Vagina (tissue), 2 donors: ENCODE measurements at regions not wholly inside any gene's neighbourhood (a gene's known extent, or its start where the extent isn't known, plus 50 kb on each side); places are given as distances from the start of the nearest gene placed in this dataset.

Source experiments
- DNase-seq, 2 donors: peaks; one replicate each; pipeline ENCODE4 v3.0.0-alpha.2; 2017; ENCODE audit errors: extremely low spot score in 2 of 2
- H3K27ac ChIP-seq: fragments of 200-600 bp; sonication (generic); one replicate; pipeline ENCODE4 v1.5.1; 2019
- H3K27me3 ChIP-seq: fragments of 200-600 bp; sonication (generic); one replicate; pipeline ENCODE4 v1.5.1; 2019
- H3K36me3 ChIP-seq, 2 donors: fragments of 200-600 bp; sonication (generic); one replicate each; pipeline ENCODE4 v1.5.1; 2017 to 2019
- H3K4me1 ChIP-seq: fragments of 200-600 bp; sonication (generic); one replicate; pipeline ENCODE4 v1.5.1; 2019
- H3K4me3 ChIP-seq, 2 donors: fragments of 200-600 bp; sonication (generic); 1 replicate in 1 of 2; 2 replicates in 1 of 2; pipeline ENCODE4 v1.5.1; 2016 to 2019
- H3K9me3 ChIP-seq: fragments of 200-600 bp; sonication (generic); one replicate; pipeline ENCODE4 v1.5.1; 2019
- POLR2A ChIP-seq, 2 donors: fragments of 450-650 bp; IDR thresholded peaks; one replicate each; pipeline ENCODE4 v1.6.1; 2017; ENCODE audit warnings: antibody characterized with exemption in 2 of 2, mild to moderate bottlenecking in 2 of 2, moderate library complexity in 2 of 2
- POLR2AphosphoS5 ChIP-seq, 2 donors: sonication (generic); formaldehyde crosslinking; IDR thresholded peaks; one replicate each; pipeline ENCODE4 v1.9.0; 2017; ENCODE audit warnings: antibody characterized with exemption in 2 of 2, mild to moderate bottlenecking in 2 of 2, low read depth in 1 of 2; ENCODE audit not compliant: insufficient read depth in 1 of 2
- intact Hi-C: fragments of 100-400 bp; cut with DNase I; formaldehyde crosslinking; loops from one replicate; pipeline ENCODE4 v1.15.1; 2023
- TF ChIP-seq, protein P1 (sequence below), 3 experiments: fragments of 450-650 bp in 2 of 3; fragments of 200-600 bp in 1 of 3; sonication (generic) in 1 of 3; IDR thresholded peaks; one replicate each; pipeline ENCODE4 v1.5.1; 2017 to 2019; ENCODE audit warnings: antibody characterized with exemption in 3 of 3, mild to moderate bottlenecking in 2 of 3, moderate library complexity in 2 of 3

DNA sequence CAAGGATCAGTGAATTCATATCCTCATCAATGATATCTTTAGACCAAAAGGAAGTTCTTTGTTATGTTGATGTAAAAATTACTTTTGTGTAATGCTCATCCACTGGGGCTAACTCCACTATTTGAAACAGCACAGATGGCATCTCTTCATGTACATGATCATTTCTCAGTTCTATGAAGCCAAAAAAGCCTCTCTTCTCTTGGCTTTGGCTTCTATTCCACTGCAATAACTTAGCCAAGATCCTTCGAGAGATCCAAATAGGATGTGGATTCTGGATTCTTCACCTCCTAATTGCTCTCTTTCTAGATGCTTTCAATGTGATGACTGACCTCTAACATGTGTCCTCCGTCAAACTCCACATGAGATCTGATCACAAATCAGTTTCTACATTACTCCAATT, 851.2 kb downstream of the GALC start:
- Histone ChIP-seq H3K4me1 (no peaks in the 10 kb centered on the region), H3K4me3 (no peak overlapping the region), H3K27ac (no peak overlapping the region), H3K36me3 (no peaks in the 10 kb centered on the region), H3K9me3 (no peaks in the 10 kb centered on the region), H3K27me3 (no peaks in the 10 kb centered on the region)
- intact Hi-C loops: no loop called here
- TF ChIP-seq, protein P1, sequence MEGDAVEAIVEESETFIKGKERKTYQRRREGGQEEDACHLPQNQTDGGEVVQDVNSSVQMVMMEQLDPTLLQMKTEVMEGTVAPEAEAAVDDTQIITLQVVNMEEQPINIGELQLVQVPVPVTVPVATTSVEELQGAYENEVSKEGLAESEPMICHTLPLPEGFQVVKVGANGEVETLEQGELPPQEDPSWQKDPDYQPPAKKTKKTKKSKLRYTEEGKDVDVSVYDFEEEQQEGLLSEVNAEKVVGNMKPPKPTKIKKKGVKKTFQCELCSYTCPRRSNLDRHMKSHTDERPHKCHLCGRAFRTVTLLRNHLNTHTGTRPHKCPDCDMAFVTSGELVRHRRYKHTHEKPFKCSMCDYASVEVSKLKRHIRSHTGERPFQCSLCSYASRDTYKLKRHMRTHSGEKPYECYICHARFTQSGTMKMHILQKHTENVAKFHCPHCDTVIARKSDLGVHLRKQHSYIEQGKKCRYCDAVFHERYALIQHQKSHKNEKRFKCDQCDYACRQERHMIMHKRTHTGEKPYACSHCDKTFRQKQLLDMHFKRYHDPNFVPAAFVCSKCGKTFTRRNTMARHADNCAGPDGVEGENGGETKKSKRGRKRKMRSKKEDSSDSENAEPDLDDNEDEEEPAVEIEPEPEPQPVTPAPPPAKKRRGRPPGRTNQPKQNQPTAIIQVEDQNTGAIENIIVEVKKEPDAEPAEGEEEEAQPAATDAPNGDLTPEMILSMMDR (IDR thresholded peaks at IDR 0.05): no peak
- no peak for TF ChIP-seq POLR2AphosphoS5 (IDR thresholded peaks at IDR 0.05; ENCODE audit: insufficient read depth in 1 of 2, low read depth in 1 of 2)
- no peak for TF ChIP-seq POLR2A (IDR thresholded peaks at IDR 0.05)
- DNase-seq: no peak

DNA sequence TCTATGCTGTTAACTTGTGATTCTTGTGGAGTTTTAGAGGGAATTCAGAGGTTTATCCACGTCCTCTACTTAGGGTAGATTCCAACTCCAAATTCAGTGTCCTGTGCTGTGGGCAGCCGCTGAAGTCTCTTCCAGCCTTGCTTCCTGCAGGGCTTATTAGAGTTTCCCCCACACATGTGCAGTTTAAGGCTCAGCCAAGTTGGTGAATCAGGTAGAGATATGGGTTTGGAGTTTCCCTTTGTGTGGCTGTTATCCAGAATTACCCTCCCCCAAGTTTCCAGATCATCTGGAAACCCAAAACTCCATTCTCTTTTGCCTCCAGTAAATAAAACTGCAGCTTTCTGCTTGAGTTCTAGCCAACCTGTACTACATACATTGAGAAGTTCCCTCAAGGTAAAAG, 853.7 kb downstream of the GALC start:
- DNase-seq: no peak
- no peaks in the 10 kb centered on the region for H3K27me3 ChIP-seq
- H3K4me3 ChIP-seq: no peak overlapping the region
- H3K4me1 ChIP-seq: no peaks in the 10 kb centered on the region
- H3K36me3 ChIP-seq: no peaks in the 10 kb centered on the region
- H3K9me3 ChIP-seq: no peaks in the 10 kb centered on the region
- TF ChIP-seq POLR2AphosphoS5 (IDR thresholded peaks at IDR 0.05; ENCODE audit: insufficient read depth in 1 of 2, low read depth in 1 of 2) (no peak), POLR2A (IDR thresholded peaks at IDR 0.05) (no peak)
- TF ChIP-seq, protein P1 (IDR thresholded peaks at IDR 0.05): no peak
- intact Hi-C loops: no loop called here
- no peak overlapping the region for H3K27ac ChIP-seq

DNA sequence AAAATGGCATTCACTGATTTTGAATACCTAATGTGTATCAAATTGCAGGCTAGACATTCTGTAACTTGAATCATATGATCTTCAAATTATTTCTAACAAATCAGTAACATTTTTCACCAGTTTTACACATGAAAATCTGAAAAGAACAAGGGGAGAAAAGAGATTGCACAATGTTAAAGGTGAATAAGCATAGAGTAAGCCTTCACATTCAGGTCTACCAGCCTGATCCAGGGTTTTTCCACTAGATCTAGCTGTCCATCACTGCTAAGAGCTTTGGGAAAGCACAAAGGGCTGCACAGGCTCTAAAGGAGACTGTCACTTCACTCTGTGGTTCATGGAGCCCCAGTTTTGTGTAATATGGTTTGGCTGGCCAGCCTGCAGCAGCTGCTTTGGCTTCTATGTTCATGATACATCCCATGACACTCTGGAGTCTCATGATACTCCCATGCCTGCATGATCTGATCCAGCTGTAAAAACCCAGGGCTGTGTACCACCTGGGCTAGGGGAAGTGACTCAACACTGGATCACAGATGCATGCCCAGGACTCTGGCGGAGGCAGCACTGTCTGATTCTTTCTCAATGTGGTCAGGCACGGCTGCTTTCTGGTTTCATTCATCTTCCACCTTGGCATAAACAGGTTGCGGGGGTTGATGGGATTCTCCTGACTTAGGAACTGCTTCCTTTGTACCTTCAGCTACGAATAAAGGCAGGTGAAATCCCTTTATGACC, 859.7 kb downstream of the GALC start:
- no peaks in the 10 kb centered on the region for H3K9me3 ChIP-seq
- no peaks in the 10 kb centered on the region for H3K36me3 ChIP-seq
- H3K27me3 ChIP-seq: no peaks in the 10 kb centered on the region
- no peak overlapping the region for H3K4me3 ChIP-seq
- intact Hi-C loops: no loop called here
- TF ChIP-seq POLR2A (IDR thresholded peaks at IDR 0.05): no peak
- TF ChIP-seq, protein P1 (IDR thresholded peaks at IDR 0.05): no peak
- TF ChIP-seq POLR2AphosphoS5 (IDR thresholded peaks at IDR 0.05; ENCODE audit: insufficient read depth in 1 of 2, low read depth in 1 of 2): no peak
- H3K27ac ChIP-seq: no peak overlapping the region
- no peak for DNase-seq
- H3K4me1 ChIP-seq: no peaks in the 10 kb centered on the region

DNA sequence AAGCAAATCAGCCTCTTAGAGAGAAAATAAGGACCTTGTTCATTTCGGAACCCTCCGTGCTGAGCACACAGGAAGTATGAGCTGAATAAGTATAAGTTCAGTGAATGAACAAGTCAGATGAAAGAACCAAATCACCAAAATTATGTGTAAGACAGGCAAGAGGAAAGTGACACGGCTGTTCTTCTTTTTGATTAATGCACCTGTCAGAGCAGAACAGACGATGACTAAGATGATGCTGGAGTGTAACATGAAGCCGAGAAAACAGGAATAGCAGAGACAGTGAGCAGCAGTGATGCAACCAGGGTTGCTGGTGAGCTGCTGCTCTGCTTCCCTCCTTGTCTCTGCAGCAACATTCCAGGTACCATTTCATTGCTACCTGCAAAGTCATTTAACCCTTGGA, 861.1 kb downstream of the GALC start:
- H3K36me3 ChIP-seq: no peaks in the 10 kb centered on the region
- TF ChIP-seq POLR2A (IDR thresholded peaks at IDR 0.05) (no peak), POLR2AphosphoS5 (IDR thresholded peaks at IDR 0.05; ENCODE audit: insufficient read depth in 1 of 2, low read depth in 1 of 2) (no peak)
- TF ChIP-seq, protein P1 (IDR thresholded peaks at IDR 0.05): no peak
- DNase-seq: no peak
- no peak overlapping the region for H3K4me3 ChIP-seq
- intact Hi-C loops: no loop called here
- H3K9me3 ChIP-seq: no peaks in the 10 kb centered on the region
- no peaks in the 10 kb centered on the region for H3K27me3 ChIP-seq
- H3K27ac ChIP-seq: no peak overlapping the region
- H3K4me1 ChIP-seq: no peaks in the 10 kb centered on the region

- intact Hi-C loops: no loop called here
- no peak overlapping the region for H3K4me3 ChIP-seq
- no peaks in the 10 kb centered on the region for H3K4me1 ChIP-seq
- H3K36me3 ChIP-seq: no peaks in the 10 kb centered on the region
- DNase-seq: no peak
- TF ChIP-seq POLR2AphosphoS5 (IDR thresholded peaks at IDR 0.05; ENCODE audit: insufficient read depth in 1 of 2, low read depth in 1 of 2) (no peak), POLR2A (IDR thresholded peaks at IDR 0.05) (no peak)
- H3K9me3 ChIP-seq: no peaks in the 10 kb centered on the region
- H3K27me3 ChIP-seq: no peaks in the 10 kb centered on the region
- H3K27ac ChIP-seq: no peak overlapping the region
Measured at GRCh38 chr14:87122166-87122565, 870.8 kb downstream of the GALC start.
